ENCODE measurements at regions not wholly inside any gene's neighbourhood (a gene's known extent, or its start where the extent isn't known, plus 50 kb on each side); places are given as distances from the start of the nearest gene placed in this dataset.

DNA sequence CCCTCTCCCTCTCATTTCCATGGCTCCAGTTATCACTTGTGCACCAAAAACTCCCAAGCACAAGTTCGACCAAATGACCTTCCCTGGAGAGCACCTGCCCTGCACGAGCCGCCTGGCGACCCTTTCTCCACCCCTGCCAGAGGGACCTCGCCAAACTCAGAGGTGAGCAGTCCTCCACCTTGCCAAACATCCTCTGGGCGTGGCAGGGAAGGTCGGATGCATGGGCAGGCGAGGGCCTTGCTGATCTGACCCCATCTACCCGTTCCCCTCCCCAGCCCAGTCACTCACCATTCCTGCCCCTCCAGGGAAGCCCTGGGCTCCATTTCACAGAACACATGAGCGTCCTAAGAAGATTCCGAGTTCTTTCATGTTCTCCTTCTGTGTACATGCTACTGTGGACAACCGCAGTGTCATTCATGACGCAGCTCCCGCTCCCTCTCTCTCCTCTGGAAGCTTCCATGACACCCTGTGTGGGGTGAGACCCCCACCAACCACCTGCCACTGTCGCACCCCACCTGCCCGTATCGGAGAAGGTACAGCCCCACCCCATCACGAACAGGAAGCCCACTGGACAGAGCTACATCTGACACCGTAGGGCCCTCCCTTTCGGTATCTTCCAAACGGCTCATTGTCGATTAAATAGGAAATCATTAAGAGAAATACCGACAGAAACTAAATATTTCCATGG, 104.3 kb downstream of the DACT2 start:
- Histone ChIP-seq H2AK9ac (replicated peaks; ENCODE audit: low read depth, low read length, poor library complexity) (no peak overlapping the region), H3K4ac (ENCODE audit: low read depth, low read length) (no peak overlapping the region), H4K20me1 (ENCODE audit: insufficient read depth, low read length) (no peaks in the 10 kb centered on the region), H3K56ac (ENCODE audit: extremely low read depth, insufficient read depth, low read length) (no peak overlapping the region), H2BK20ac (ENCODE audit: low read depth, low read length) (no peak overlapping the region), H3K4me2 (ENCODE audit: low read depth, low read length) (no peak overlapping the region), H2BK15ac (ENCODE audit: low read depth, low read length) (no peak overlapping the region), H3K4me3 (ENCODE audit: insufficient read depth, low read depth, low read length) (no peak overlapping the region), H3K9me1 (ENCODE audit: insufficient read depth, low read length) (no peaks in the 10 kb centered on the region), H4K8ac (ENCODE audit: low read depth in 2 of 2, low read length in 2 of 2) (no peak overlapping the region), H3K27me3 (ENCODE audit: control insufficient read depth, insufficient read depth, low read length) (no peaks in the 10 kb centered on the region), H3K36me3 (ENCODE audit: control insufficient read depth, insufficient read depth, low read length) (no peaks in the 10 kb centered on the region), H3K23ac (ENCODE audit: low read depth, low read length) (no peak overlapping the region), H2AFZ (replicated peaks; ENCODE audit: low read length, poor library complexity) (no peak overlapping the region), H3K27ac (ENCODE audit: insufficient read depth, low read length) (no peak overlapping the region), H4K5ac (ENCODE audit: low read depth, low read length) (no peak overlapping the region), H3K9ac (ENCODE audit: low read depth, low read length) (no peak overlapping the region), H2BK5ac (ENCODE audit: low read depth, low read length, poor library complexity, severe bottlenecking) (no peak overlapping the region), H2AK5ac (ENCODE audit: low read depth, low read length) (no peak overlapping the region), H3K18ac (ENCODE audit: low read depth, low read length) (no peak overlapping the region), H4K91ac (ENCODE audit: insufficient read depth, low read depth, low read length) (no peak overlapping the region), H3K9me3 (ENCODE audit: control insufficient read depth, insufficient read depth, low read length) (peaks cover 36% of the 10 kb centered on the region), H3K79me1 (ENCODE audit: low read depth in 1 of 2, low read length in 2 of 2) (no peaks in the 10 kb centered on the region), H3K4me1 (ENCODE audit: control insufficient read depth, insufficient read depth, low read length) (no peaks in the 10 kb centered on the region), H3K14ac (replicated peaks; ENCODE audit: low read depth, low read length) (no peak overlapping the region), H2BK120ac (ENCODE audit: low read depth, low read length) (no peak overlapping the region)
- no TSS peak for BruUV-seq (replicated peaks)
- DNase-seq (no peak), ATAC-seq (ENCODE audit: low read depth) (no peak)
- intact Hi-C loops (cut with micrococcal nuclease) (no loop called here), dilution Hi-C loops (cut with HindIII; ENCODE audit: low sequenced_read_pairs, unreplicated experiment) (no loop called here), in situ Hi-C loops (cut with MboI; ENCODE audit: low sequenced_read_pairs) (no loop called here)
- ChIA-PET POLR2A (ENCODE audit: unreplicated experiment) (no interaction called here), CTCF (no interaction called here)
- 59% methylated on average over 8 of the region's 23 CpGs; no CpG with 5 or more reads in 1 of the 2 experiments for WGBS, 2 experiments (ENCODE audit: extremely low coverage in 2 of 2, insufficient read length in 1 of 2)
- no peak for TF ChIP-seq RCOR1 (IDR thresholded peaks at IDR 0.05; ENCODE audit: insufficient replicate concordance, low read length)
- TF ChIP-seq BHLHE40 (IDR thresholded peaks at IDR 0.05; ENCODE audit: low read depth, low read length), result no peak

Data from IMR-90 (cell line).